ENCODE measurements at regions not wholly inside any gene's neighbourhood (a gene's known extent, or its start where the extent isn't known, plus 50 kb on each side); places are given as distances from the start of the nearest gene placed in this dataset.

- TF ChIP-seq POLR2AphosphoS5 (IDR thresholded peaks at IDR 0.05; ENCODE audit: borderline replicate concordance, low read depth, low read length) (no peak), EZH2 (IDR thresholded peaks at IDR 0.05) (no peak), FOXP2 (optimal IDR thresholded peaks at IDR 0.05; ENCODE audit: control extremely low read depth, extremely low read length, insufficient read depth) (no peak)
Measured at GRCh38 chr10:107984581-107984980, 820.1 kb upstream of the SORCS1 start.

All from SK-N-MC (cell line).